ENCODE measurements at regions not wholly inside any gene's neighbourhood (a gene's known extent, or its start where the extent isn't known, plus 50 kb on each side); places are given as distances from the start of the nearest gene placed in this dataset.
"Not testable (repeated sequence)": the region's sequence is repeated elsewhere in the genome, so short reads cannot be mapped to it uniquely, and the experiment has no call there.

- DNase-seq (ENCODE audit: low spot score), result no peak
- intact Hi-C loops (cut with DNase I), result no loop called here
These were observed 243.9 kb downstream of the SLC4A3 start for GRCh38 chr2:219871351-219871750.

GRCh38 chr2:219875036-219875435 lies 247.6 kb downstream of the SLC4A3 start:
- no peak for DNase-seq (ENCODE audit: low spot score)
- intact Hi-C loops (cut with DNase I), result no loop called here

DNA sequence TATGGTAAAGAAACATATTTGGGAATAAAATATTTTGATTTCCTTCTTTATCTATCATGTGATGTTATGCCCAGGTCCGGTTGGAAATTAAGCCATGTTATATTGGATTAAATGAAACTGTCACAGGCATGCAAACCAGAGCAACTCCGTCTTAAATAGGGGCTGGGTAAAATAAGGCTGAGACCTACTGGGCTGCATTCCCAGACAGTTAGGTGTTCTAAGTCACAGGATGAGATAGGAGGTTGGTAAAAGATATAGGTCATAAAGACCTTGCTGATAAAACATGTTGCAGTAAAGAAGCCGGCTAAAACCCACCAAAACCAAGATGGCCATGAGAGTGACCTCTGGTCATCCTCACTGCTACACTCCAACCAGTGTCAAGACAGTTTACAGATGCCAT lies 248.6 kb downstream of the SLC4A3 start:
- DNase-seq (ENCODE audit: low spot score); intact Hi-C loops (cut with DNase I): not testable (repeated sequence)

GRCh38 chr2:219876931-219877330 lies 249.5 kb downstream of the SLC4A3 start:
- intact Hi-C loops (cut with DNase I), result no loop called here
- no peak for DNase-seq (ENCODE audit: low spot score)

DNA sequence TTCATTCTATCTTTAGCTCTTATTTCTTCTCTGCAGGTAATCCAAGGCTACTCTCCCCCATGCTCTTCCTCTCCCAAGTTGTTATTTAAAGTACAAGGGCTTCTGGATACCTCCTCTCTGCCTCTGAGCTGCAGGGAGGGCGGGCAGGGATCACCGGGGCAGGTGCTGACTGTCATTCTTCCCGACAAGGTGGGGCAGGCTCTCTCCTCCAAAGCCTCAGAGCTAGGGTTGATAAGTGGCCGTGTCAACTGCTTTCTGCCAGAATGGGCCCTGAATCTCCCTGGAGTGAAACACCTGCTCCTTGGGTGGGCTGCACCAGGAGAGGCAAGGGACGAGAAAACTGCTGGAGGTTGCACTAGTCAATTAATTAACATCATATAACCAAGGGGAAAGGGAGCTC lies 250.3 kb downstream of the SLC4A3 start:
- intact Hi-C loops (cut with DNase I), result no loop called here
- DNase-seq (ENCODE audit: low spot score), result no peak

DNA sequence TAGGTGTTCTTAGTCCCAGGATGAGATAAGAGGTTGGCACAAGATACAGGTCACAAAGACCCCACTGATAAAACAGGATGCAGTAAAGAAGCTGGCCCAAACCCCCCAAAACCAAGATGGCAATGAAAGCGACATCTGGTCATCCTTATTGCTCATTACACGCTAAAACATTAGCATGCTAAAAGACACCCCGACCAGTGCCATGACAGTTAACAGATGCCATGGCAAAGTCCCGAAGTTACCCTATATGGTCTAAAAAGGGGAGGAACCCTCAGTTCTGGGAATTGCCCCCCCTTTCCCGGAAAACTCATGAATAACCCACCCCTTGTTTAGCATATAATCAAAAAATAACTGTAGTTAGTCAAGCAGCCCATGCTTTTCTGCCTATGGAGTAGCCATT lies 251.1 kb downstream of the SLC4A3 start:
- no peak for DNase-seq (ENCODE audit: low spot score)
- intact Hi-C loops (cut with DNase I), result no loop called here

DNA sequence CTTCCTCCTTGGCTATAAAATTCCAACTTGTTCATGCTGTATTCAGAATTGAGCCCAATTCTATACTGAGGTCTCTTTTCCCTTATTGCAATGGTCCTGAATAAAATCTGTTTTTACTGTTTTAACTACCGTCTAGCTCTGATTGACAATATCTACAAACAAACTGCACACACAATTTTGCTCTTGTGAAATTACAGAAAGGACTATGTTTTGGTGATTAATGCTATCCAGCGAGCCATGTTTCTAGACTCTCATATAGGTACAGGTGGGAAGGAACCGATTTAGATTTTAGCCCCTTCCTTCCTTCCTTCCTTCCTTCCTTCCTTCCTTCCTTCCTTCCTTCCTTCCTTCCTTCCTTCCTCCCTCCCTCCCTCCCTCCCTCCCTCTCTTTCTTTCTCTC lies 254.4 kb downstream of the SLC4A3 start:
- intact Hi-C loops (cut with DNase I), result no loop called here
- no peak for DNase-seq (ENCODE audit: low spot score)

- intact Hi-C loops (cut with DNase I), result no loop called here
These were observed 259.2 kb downstream of the SLC4A3 start for GRCh38 chr2:219886615-219887014.

DNA sequence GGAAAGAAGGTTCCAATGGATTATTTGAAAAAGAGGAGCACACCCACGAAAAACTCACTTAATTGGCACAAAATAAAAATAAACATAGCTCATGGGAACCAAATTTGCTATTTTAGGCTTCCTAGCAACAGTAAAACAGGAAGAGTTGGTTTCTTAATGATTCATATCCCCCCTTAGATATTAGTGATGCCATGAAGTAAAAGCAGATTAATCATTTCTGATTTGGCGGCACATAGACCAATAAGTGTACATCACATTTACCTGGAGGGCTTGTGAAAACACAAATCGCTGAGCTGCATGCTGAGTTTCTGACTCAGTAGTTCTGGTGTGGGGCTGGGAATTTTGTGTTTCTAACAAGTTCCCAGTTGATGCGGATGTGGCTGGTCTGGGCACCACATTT lies 260.4 kb downstream of the SLC4A3 start:
- intact Hi-C loops (cut with DNase I), result no loop called here
- no peak for DNase-seq (ENCODE audit: low spot score)

More at GRCh38 chr2:219886615-219887014, 259.2 kb downstream of the SLC4A3 start:
- no peak for DNase-seq (ENCODE audit: low spot score)

DNA sequence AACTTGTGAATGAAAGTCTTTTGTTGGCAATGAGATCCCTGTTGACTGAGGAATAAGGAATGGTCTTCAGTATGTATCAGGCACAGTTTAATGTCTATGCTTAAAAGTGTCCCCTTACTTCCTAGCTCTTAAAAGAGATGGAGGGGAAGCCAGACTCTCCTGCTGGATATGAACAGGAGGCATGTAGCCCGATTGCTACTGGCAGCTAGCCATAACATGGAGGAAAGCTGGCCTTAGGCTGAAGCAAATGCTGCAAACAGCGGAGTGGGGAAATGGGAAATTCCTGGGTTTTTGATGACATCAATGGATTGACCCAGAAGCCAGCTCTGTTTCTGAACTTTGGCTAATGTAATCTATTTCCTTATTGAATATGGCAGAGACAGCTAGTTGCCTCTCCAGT lies 266.1 kb downstream of the SLC4A3 start:
- intact Hi-C loops (cut with DNase I), result no loop called here
- DNase-seq (ENCODE audit: low spot score), result no peak

DNA sequence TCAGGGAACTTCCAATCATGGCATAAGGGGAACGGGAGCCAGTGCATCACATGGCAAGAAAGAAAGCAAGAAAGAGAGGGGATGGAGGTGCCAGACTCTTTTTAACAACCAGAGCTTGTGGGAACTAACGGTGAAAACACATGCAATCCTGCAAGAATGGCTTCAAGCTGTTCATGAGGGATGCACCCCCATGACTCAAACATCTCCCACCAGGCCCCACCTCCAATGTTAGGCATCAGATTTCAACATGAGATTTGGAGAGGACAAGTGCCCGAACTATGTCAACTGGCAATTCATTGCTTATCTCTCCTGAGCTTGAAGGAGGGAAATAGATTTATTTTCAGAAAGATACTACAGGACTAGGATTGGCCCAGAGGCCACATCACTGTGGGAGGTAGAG lies 270.0 kb downstream of the SLC4A3 start:
- no peak for DNase-seq (ENCODE audit: low spot score)
- intact Hi-C loops (cut with DNase I), result no loop called here

GRCh38 chr2:219901155-219901554 lies 273.7 kb downstream of the SLC4A3 start:
- intact Hi-C loops (cut with DNase I), result no loop called here
- no peak for DNase-seq (ENCODE audit: low spot score)

DNA sequence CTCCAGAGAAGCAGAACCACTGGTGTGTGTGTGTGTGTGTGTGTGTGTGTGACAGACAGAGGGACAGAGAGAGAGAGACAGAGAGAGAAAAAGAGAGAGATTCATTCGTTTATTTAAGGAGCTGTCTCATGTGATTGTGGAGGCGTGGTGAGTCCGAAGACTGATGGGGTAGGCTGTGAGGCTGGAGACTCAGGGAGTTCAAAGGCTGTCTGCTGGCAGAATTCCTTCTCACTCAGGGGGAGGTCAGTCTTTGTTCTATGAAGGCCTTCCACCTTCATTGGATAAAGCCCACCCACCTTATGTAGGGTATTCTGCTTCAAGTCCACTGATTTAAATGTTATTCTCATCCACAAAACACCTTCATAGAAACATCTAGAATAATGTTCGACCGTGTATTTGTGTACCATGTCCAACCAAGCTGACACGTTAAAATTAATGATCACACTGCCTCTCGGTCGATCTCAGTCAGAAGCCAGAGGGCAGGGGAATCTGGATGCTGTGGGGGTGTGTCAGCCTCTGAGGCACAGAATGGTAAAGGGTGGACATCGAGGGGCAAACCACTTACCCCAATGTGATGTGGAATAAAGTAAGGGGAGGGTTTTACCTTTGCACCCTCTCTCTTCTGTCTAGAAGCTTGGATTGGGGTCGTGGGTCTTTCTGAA lies 275.6 kb downstream of the SLC4A3 start:
- no peak for DNase-seq (ENCODE audit: low spot score)
- intact Hi-C loops (cut with DNase I), result no loop called here

DNA sequence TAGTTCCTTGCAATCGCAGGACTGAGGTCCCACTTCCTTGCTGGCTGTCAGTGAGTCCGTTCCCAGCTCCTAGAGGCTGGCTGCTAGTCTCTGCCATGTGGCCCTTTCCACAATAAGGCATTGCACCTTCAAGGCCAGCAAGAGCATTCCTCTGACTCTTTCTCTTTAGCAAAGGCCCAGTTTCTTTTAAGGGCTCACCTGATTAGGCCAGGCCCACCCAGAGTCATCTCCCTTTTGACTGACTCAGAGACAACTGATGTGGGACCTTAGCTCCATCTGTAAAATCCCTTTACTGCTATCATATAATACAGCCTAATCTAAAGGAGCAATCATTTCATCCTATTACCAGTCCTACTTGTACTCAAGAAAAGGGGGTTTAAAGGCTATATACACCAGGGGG lies 278.2 kb downstream of the SLC4A3 start:
- DNase-seq (ENCODE audit: low spot score), result no peak
- intact Hi-C loops (cut with DNase I), result no loop called here

- no peak for DNase-seq (ENCODE audit: low spot score)
- intact Hi-C loops (cut with DNase I), result no loop called here
These were observed 278.9 kb downstream of the SLC4A3 start for GRCh38 chr2:219906114-219907010.

DNA sequence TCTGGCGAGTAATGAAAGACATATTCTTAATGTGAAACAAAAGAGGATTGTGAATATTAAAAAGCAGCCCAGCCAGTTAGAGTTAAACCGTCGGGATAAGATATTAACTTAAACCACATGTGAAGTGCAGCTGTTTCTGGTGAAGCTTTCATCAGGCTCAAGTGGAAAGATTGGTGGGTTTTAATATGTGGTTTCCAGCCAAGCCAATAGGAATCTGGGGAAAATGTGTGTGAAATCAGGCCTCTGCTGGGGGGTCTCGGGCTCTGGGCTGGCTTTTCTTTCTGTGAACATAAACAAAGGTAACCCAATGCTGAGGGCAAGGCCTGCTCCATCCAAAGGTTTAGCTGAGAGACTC lies 279.6 kb downstream of the SLC4A3 start:
- no peak for DNase-seq (ENCODE audit: low spot score)
- intact Hi-C loops (cut with DNase I), result no loop called here

DNA sequence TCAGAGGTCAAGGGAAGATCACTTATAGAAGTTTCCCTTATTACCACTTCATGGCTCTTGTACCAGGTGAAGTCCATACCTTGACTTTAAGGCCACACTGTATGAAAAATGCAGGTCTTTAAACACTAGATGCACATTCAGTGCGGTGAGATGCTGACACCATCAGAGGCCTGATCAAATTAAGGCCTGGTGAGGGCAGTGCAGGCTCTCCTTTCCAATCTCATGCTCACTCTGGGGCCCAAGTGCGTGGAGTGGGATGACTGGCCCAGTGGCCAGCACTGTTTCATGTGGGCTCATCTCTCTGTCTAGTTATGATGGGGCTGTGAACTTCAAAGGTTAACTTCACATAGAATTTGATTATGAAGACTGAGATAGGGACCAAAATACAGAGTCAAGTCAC lies 281.1 kb downstream of the SLC4A3 start:
- no peak for DNase-seq (ENCODE audit: low spot score)
- intact Hi-C loops (cut with DNase I), result no loop called here

DNA sequence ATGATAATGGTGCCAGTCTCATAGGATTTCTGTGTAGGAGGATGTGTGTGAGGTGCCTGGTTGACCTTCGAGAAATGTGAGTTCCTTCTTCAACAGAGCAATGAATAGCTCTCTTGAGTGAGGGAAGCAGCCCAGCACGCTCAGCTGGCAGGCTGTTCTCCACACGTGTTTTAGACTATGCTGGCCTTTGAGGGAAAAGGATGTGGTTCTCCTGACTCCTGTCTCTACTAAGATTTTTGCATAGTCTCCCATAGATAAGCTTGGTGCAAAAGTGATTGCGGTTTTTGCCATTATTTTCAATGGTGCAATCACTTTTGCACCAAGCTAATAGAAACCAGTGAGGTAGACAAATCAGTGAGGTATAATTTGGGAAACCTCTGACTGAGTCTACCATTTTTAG lies 284.1 kb downstream of the SLC4A3 start:
- no peak for DNase-seq (ENCODE audit: low spot score)
- intact Hi-C loops (cut with DNase I), result no loop called here

- DNase-seq (ENCODE audit: low spot score), result no peak
These were observed 285.1 kb downstream of the SLC4A3 start for GRCh38 chr2:219912491-219912921.

DNA sequence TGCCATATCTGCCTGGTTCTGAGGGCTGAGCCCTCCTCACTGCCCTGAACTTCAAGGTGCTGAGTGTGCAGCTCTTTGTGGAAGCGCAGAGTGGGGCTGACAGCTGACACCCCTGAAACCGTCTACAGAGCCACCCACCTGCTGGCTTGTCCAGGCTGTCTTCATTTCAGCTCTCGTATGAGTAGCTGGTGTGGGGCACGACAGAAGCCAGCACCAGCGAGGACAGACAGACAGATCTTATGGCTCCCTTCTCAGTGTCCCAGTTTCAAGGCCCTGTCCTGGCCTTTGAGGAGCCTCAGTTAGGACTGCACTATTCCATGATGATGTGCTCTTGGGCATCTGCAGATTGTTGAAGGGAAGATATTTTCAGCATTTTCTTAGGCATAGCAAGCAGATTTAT lies 287.1 kb downstream of the SLC4A3 start:
- intact Hi-C loops (cut with DNase I), result no loop called here
- DNase-seq (ENCODE audit: low spot score), result no peak

More at GRCh38 chr2:219912491-219912921, 285.1 kb downstream of the SLC4A3 start:
- intact Hi-C loops (cut with DNase I), result no loop called here

DNA sequence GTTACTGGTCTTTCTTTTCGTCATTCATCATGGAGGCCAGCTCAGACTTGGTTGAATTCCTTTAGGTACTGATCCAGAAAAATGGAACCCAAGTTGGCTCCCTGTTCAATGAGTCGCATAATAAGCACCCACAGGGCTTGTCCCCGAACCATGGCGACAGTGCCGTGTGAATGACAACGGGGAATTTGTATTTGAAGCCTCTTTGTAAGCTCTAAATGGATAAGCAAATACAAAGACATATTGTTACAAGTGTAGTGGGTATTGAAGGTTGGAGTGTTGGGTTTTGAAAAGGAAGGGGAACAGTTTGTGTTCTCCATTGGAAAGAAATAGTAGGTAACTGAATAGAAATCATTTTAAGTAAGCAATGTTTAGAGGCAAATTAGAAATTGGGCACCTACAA lies 288.9 kb downstream of the SLC4A3 start:
- DNase-seq (ENCODE audit: low spot score), result no peak
- intact Hi-C loops (cut with DNase I), result no loop called here

Data from cardiac septum (tissue), 1 donor.